ENCODE measurements at regions not wholly inside any gene's neighbourhood (a gene's known extent, or its start where the extent isn't known, plus 50 kb on each side); places are given as distances from the start of the nearest gene placed in this dataset.

DNA sequence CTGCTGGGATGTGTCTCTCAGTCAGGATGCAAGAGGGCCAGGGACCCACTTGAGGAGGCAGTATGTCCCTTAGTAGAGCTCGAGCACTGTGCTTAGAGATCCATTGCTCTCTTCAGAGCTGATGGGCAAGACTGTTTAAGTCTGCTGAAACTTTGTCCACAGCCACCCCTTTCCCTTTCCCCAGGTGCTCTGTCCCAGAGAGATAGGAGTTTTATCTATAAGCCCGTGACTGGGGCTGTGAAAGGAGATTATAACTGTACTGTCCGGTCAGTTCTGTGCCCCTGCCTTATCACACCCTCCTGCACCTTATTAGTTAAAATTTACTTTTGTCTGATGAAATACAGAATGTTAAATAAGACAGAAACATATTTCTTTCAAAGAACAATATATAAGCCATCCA is 378.4 kb downstream of the PABPC4L start:
- no peak for DNase-seq
- H3K27me3 ChIP-seq (ENCODE audit: control insufficient read depth, insufficient read depth, low read length): no peaks in the 10 kb centered on the region
- WGBS (ENCODE audit: insufficient coverage): no CpG with 5 or more reads among the region's 3 CpGs
- no peak overlapping the region for H3K4me3 ChIP-seq (ENCODE audit: low read length)
- H3K9me3 ChIP-seq (replicated peaks; ENCODE audit: control insufficient read depth, low read depth, low read length): peaks cover 2% of the 10 kb centered on the region
- H3K4me1 ChIP-seq (ENCODE audit: control insufficient read depth, insufficient read depth, low read length): no peaks in the 10 kb centered on the region
- no peaks in the 10 kb centered on the region for H3K36me3 ChIP-seq (ENCODE audit: control insufficient read depth, insufficient read depth, low read length)
- H3K27ac ChIP-seq (ENCODE audit: low read length): no peak overlapping the region

DNA sequence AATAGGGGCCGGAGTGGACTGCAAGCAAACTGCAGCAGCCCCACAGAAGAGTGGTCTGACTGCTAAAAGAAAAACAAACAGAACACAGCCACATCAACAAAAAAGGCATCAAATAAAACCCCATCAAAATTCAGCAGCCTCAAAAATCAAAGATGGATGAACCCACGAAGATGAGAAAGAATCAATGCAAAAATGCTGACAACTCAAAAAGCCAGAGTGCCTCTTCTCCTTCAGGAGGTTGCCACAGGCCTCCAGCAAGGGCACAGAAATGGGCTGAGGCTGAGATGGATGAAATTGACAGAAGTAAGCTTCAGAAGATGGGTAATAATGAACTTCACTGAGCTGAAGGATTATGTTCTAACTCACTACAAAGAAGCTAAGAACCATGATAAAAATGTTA is 388.6 kb downstream of the PABPC4L start:
- H3K9me3 ChIP-seq (replicated peaks; ENCODE audit: control insufficient read depth, low read depth, low read length): peaks cover 2% of the 10 kb centered on the region
- WGBS (ENCODE audit: insufficient coverage): no CpG with 5 or more reads among the region's 2 CpGs

DNA sequence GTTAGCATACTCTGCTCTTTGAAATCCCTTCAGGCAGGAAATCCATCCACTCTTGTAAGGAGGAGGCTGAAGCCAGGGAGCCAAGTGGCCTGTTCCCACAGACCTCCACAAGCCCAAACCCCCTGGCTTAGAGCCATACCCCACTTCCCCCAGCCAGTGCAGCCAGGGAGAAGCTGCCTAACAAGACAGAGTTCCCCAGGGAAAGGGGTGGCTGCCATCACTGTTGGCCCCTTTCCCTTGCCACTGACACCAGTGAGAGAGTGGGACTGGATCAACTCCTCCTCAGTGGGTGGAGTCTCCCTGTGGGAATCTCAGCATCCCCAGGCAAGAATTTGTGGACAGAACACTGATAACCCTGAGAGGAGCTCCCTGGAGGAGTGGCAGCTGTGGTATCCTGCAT is 389.4 kb downstream of the PABPC4L start:
- H3K36me3 ChIP-seq (ENCODE audit: control insufficient read depth, insufficient read depth, low read length): no peaks in the 10 kb centered on the region
- DNase-seq: no peak
- H3K4me3 ChIP-seq (ENCODE audit: low read length): no peak overlapping the region
- peaks cover 2% of the 10 kb centered on the region for H3K9me3 ChIP-seq (replicated peaks; ENCODE audit: control insufficient read depth, low read depth, low read length)
- no peaks in the 10 kb centered on the region for H3K27me3 ChIP-seq (ENCODE audit: control insufficient read depth, insufficient read depth, low read length)
- H3K4me1 ChIP-seq (ENCODE audit: control insufficient read depth, insufficient read depth, low read length): no peaks in the 10 kb centered on the region
- no peak overlapping the region for H3K27ac ChIP-seq (ENCODE audit: low read length)

More for the DNA sequence above, 388.6 kb downstream of the PABPC4L start:
- no peak for DNase-seq
- Histone ChIP-seq H3K4me3 (ENCODE audit: low read length) (no peak overlapping the region), H3K36me3 (ENCODE audit: control insufficient read depth, insufficient read depth, low read length) (no peaks in the 10 kb centered on the region), H3K4me1 (ENCODE audit: control insufficient read depth, insufficient read depth, low read length) (no peaks in the 10 kb centered on the region), H3K27me3 (ENCODE audit: control insufficient read depth, insufficient read depth, low read length) (no peaks in the 10 kb centered on the region), H3K27ac (ENCODE audit: low read length) (no peak overlapping the region)

DNA sequence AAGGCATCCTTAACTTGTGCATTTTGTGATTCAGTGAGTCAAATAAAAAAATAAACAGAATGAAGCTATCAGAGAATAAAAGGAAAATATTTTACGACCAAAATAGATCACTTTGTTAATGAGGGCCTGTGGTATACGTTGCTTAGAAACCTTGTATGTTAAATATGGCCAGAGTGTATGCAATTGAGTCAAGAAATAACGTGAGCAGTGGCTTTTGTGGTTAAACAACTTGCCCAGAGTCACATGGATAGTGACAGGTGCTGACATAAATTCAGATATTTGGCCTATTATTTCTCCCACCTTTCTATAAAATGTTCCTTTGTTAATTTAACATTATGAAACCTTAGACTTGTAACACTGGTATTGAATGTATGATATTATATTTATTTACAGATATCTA is 393.4 kb downstream of the PABPC4L start:
- no peak overlapping the region for H3K4me3 ChIP-seq (ENCODE audit: low read length)
- no peak for DNase-seq
- no peaks in the 10 kb centered on the region for H3K36me3 ChIP-seq (ENCODE audit: control insufficient read depth, insufficient read depth, low read length)
- H3K27ac ChIP-seq (ENCODE audit: low read length): no peak overlapping the region
- H3K4me1 ChIP-seq (ENCODE audit: control insufficient read depth, insufficient read depth, low read length): no peaks in the 10 kb centered on the region
- WGBS (ENCODE audit: insufficient coverage): 100% methylated on average over 2 of the region's 3 CpGs
- H3K27me3 ChIP-seq (ENCODE audit: control insufficient read depth, insufficient read depth, low read length): no peaks in the 10 kb centered on the region
- no peaks in the 10 kb centered on the region for H3K9me3 ChIP-seq (replicated peaks; ENCODE audit: control insufficient read depth, low read depth, low read length)

DNA sequence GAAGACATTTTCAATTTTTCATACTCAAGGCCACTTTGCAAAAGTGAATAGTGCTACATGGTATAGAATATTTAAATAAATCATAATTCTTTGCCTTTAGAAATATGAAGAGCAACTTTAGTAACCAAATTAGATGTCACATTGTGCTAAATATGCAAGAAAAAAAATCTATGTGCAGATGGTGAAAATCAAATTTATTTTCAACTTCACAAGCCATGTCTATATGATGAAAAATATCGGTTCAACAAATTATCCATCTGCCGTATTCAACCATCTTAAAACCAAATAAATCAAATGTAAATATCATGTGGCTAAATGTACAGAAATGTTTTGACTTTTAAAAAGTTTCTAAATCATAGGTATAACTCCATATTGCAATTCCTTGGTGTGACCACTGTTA is 398.2 kb downstream of the PABPC4L start:
- Histone ChIP-seq H3K27me3 (ENCODE audit: control insufficient read depth, insufficient read depth, low read length) (no peaks in the 10 kb centered on the region), H3K27ac (ENCODE audit: low read length) (no peak overlapping the region), H3K9me3 (replicated peaks; ENCODE audit: control insufficient read depth, low read depth, low read length) (no peaks in the 10 kb centered on the region), H3K4me3 (ENCODE audit: low read length) (no peak overlapping the region), H3K36me3 (ENCODE audit: control insufficient read depth, insufficient read depth, low read length) (no peaks in the 10 kb centered on the region), H3K4me1 (ENCODE audit: control insufficient read depth, insufficient read depth, low read length) (no peaks in the 10 kb centered on the region)
- DNase-seq: no peak
- no CpG with 5 or more reads among the region's 2 CpGs for WGBS (ENCODE audit: insufficient coverage)

DNA sequence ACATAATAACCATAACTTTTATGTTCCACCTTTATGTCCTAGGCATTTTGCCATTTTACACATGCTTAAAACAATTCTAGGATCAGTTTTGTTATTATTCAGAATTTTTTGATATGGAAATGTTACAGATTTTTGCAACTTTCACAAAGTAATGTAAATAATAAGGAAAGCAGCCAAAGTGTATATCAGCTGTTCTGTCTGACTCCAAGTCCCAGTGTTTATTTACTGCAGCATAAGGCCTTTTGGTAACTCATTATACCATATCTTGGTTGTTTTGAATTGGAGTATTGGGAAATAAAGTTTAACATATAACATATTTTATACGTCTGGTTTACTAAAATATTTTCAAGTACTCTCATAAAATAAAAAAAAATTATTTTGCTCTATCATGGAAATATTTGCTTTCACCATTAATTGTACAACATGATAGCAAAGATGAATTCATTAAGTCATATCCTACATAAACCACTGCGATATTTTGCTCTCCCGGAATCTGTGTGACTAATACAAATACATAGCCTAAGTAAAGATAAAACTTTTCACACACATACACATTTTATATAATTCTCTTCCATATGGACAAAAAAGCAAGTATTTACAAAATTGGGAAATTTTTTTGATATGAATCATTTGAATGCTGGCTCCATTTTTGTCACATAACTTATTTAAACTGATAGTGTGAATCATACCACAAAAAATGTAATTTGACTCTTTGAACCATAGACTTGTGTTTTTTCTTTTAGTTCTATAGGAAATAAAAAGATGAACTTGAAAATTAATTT is 399.0 kb downstream of the PABPC4L start:
- Histone ChIP-seq H3K9me3 (replicated peaks; ENCODE audit: control insufficient read depth, low read depth, low read length) (no peaks in the 10 kb centered on the region), H3K4me3 (ENCODE audit: low read length) (no peak overlapping the region), H3K27ac (ENCODE audit: low read length) (no peak overlapping the region), H3K36me3 (ENCODE audit: control insufficient read depth, insufficient read depth, low read length) (no peaks in the 10 kb centered on the region), H3K4me1 (ENCODE audit: control insufficient read depth, insufficient read depth, low read length) (no peaks in the 10 kb centered on the region), H3K27me3 (ENCODE audit: control insufficient read depth, insufficient read depth, low read length) (no peaks in the 10 kb centered on the region)
- DNase-seq: no peak
- no CpG with 5 or more reads among the region's 3 CpGs for WGBS (ENCODE audit: insufficient coverage)

DNA sequence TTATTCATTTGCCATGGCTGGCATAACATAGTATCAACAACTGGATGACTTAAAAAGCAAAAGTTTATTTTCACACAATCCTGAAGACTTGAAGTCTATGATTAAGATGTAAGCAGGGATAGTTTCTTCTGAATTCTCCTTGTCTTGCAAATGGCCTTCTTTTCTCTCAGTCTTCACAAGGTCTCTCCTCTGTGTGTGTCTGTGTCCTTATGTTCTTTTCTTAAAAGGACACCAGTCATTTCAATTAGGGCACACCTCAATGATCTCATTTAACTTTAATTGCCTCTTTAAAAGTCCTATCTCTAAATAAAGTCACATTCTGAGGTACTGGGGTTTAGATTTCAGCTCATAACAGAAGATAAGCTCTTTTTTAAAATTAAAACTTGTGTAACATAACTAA is 399.7 kb downstream of the PABPC4L start:
- no peaks in the 10 kb centered on the region for H3K27me3 ChIP-seq (ENCODE audit: control insufficient read depth, insufficient read depth, low read length)
- no peak overlapping the region for H3K27ac ChIP-seq (ENCODE audit: low read length)
- H3K4me3 ChIP-seq (ENCODE audit: low read length): no peak overlapping the region

DNA sequence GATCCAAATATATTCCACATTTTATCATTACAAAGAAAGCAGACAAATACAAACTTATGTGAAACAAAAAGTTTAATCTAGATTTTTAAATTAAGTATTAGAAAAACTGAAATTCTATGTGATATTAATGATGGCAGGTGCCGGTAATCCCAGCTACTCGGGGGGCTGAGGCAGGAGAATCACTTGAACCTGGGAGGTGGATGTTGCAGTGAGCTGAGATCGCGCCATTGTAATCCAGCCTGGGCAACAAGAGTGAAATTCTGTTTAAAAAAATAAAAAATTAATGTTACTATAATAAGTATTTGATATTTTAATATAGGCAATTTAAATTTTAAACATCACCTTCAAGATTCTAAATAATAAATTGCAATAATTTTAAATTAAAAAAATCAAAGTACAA is 400.6 kb downstream of the PABPC4L start:
- H3K27ac ChIP-seq (ENCODE audit: low read length): no peak overlapping the region

More for the DNA sequence above, 399.7 kb downstream of the PABPC4L start:
- Histone ChIP-seq H3K4me1 (ENCODE audit: control insufficient read depth, insufficient read depth, low read length) (no peaks in the 10 kb centered on the region), H3K36me3 (ENCODE audit: control insufficient read depth, insufficient read depth, low read length) (no peaks in the 10 kb centered on the region), H3K9me3 (replicated peaks; ENCODE audit: control insufficient read depth, low read depth, low read length) (no peaks in the 10 kb centered on the region)
- DNase-seq: no peak

DNA sequence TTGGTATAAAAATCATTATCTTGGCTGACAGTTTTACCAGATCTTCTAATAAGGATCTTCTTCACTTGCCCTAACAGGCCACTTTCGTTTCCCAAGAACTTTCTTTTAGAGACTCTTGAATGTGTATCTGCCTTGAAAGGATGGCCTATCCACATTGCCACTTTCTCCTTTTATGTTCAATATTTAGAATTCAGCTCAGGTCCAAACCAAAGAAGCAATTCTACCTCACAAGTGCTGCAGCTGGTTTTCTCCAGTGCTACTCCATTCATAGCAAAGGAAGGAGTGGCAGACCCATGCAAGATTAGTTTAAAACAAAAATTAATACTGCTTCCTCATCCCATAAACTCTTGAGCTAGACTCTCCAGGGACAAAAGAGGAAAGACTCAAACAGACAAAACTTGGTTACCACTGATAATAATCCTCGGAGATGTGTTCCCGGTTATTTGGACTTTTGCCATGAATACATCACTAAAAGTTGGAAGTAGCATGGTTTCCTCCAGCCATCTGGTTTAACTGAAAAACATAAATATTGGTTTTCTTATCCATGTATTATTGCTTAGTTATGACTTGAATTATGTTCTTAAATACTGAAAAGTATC is 401.8 kb downstream of the PABPC4L start:
- Histone ChIP-seq H3K9me3 (replicated peaks; ENCODE audit: control insufficient read depth, low read depth, low read length) (no peaks in the 10 kb centered on the region), H3K36me3 (ENCODE audit: control insufficient read depth, insufficient read depth, low read length) (no peaks in the 10 kb centered on the region), H3K27me3 (ENCODE audit: control insufficient read depth, insufficient read depth, low read length) (no peaks in the 10 kb centered on the region), H3K27ac (ENCODE audit: low read length) (no peak overlapping the region), H3K4me3 (ENCODE audit: low read length) (no peak overlapping the region), H3K4me1 (ENCODE audit: control insufficient read depth, insufficient read depth, low read length) (no peaks in the 10 kb centered on the region)
- DNase-seq: peak; percentile 14
- 60% methylated on average over 1 of the region's 3 CpGs for WGBS (ENCODE audit: insufficient coverage)

More for the DNA sequence above, 400.6 kb downstream of the PABPC4L start:
- no CpG with 5 or more reads among the region's 4 CpGs for WGBS (ENCODE audit: insufficient coverage)
- Histone ChIP-seq H3K36me3 (ENCODE audit: control insufficient read depth, insufficient read depth, low read length) (no peaks in the 10 kb centered on the region), H3K4me3 (ENCODE audit: low read length) (no peak overlapping the region), H3K4me1 (ENCODE audit: control insufficient read depth, insufficient read depth, low read length) (no peaks in the 10 kb centered on the region), H3K27me3 (ENCODE audit: control insufficient read depth, insufficient read depth, low read length) (no peaks in the 10 kb centered on the region), H3K9me3 (replicated peaks; ENCODE audit: control insufficient read depth, low read depth, low read length) (no peaks in the 10 kb centered on the region)
- no peak for DNase-seq

DNA sequence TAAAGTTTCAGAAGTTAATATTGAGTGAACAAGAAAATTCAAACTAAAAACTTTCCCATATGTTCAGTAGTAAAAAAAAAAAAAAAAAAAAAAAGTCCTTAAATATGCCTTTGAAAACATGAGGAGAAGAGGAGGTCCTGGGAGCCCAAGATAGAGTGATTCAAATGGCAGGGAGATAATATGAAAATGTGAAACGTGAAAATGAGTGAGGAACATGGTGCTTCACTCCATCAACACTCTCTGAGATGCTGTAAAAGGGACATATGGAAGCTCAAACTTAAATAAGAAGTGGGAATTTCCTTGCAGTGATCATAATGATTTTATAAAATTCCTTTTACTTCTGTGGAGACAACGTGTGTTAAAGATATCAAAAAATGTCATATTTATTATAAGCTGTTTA is 423.9 kb downstream of the PABPC4L start:
- DNase-seq: no peak

More for the DNA sequence above, 423.9 kb downstream of the PABPC4L start:
- H3K4me1 ChIP-seq (ENCODE audit: control insufficient read depth, insufficient read depth, low read length): no peaks in the 10 kb centered on the region
- H3K36me3 ChIP-seq (ENCODE audit: control insufficient read depth, insufficient read depth, low read length): no peaks in the 10 kb centered on the region
- H3K27me3 ChIP-seq (ENCODE audit: control insufficient read depth, insufficient read depth, low read length): no peaks in the 10 kb centered on the region
- H3K4me3 ChIP-seq (ENCODE audit: low read length): no peak overlapping the region
- WGBS (ENCODE audit: insufficient coverage): no CpG with 5 or more reads among the region's 2 CpGs
- H3K27ac ChIP-seq (ENCODE audit: low read length): no peak overlapping the region
- H3K9me3 ChIP-seq (replicated peaks; ENCODE audit: control insufficient read depth, low read depth, low read length): no peaks in the 10 kb centered on the region
